Stomach (tissue), 4 donors: ENCODE measurements at regions not wholly inside any gene's neighbourhood (a gene's known extent, or its start where the extent isn't known, plus 50 kb on each side); places are given as distances from the start of the nearest gene placed in this dataset.

Experiments
- POLR2A ChIP-seq, 4 donors: fragments of 450-650 bp; IDR thresholded peaks; one replicate each; pipeline ENCODE4 v1.6.1; 2016; ENCODE audit warnings: antibody characterized with exemption in 4 of 4, control low read depth in 2 of 4, mild to moderate bottlenecking in 1 of 4, moderate library complexity in 1 of 4
- TF ChIP-seq, protein P1 (sequence below), 7 experiments: fragments of 450-650 bp in 4 of 7; fragments of 200-600 bp in 3 of 7; sonication (generic) in 3 of 7; IDR thresholded peaks; one replicate each; pipeline ENCODE4 v1.5.1; 2016 to 2019; ENCODE audit warnings: antibody characterized with exemption in 7 of 7, control low read depth in 2 of 7, mild to moderate bottlenecking in 1 of 7

DNA sequence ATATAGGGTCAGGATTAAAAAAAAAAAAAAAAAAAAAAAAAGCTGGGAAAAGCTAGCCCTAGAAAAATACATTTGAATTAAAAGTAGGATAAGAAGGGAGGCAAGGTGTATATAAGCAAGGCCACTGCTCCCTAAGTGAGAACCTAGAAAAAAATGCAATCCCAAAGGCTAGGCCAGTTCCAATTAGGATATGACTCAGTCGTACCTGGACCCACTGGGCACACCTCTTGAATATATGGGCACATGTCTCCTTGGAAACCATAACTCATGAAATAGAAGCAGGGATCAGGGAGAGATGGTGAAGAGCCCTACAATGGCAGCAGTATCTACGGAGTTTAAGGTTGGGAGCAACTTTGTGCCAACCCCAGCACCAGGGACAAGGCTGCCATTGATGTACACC, 314.1 kb upstream of the IL12A start:
- TF ChIP-seq, protein P1, sequence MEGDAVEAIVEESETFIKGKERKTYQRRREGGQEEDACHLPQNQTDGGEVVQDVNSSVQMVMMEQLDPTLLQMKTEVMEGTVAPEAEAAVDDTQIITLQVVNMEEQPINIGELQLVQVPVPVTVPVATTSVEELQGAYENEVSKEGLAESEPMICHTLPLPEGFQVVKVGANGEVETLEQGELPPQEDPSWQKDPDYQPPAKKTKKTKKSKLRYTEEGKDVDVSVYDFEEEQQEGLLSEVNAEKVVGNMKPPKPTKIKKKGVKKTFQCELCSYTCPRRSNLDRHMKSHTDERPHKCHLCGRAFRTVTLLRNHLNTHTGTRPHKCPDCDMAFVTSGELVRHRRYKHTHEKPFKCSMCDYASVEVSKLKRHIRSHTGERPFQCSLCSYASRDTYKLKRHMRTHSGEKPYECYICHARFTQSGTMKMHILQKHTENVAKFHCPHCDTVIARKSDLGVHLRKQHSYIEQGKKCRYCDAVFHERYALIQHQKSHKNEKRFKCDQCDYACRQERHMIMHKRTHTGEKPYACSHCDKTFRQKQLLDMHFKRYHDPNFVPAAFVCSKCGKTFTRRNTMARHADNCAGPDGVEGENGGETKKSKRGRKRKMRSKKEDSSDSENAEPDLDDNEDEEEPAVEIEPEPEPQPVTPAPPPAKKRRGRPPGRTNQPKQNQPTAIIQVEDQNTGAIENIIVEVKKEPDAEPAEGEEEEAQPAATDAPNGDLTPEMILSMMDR (IDR thresholded peaks at IDR 0.05) = no peak
- no peak for TF ChIP-seq POLR2A (IDR thresholded peaks at IDR 0.05)
